ENCODE measurements at regions not wholly inside any gene's neighbourhood (a gene's known extent, or its start where the extent isn't known, plus 50 kb on each side); places are given as distances from the start of the nearest gene placed in this dataset.

GRCh38 chr4:45876235-45876890 is 247.5 kb downstream of the GABRG1 start:
- WGBS, 2 donors (ENCODE audit: low coverage in 1 of 2): 80 to 92% methylated on average over 1 to 2 of the region's 2 CpGs
- no peak for ATAC-seq
- H3K27ac ChIP-seq: no peak overlapping the region

GRCh38 chr4:45869184-45869583 is 254.7 kb downstream of the GABRG1 start:
- TF ChIP-seq CTCF (IDR thresholded peaks at IDR 0.05) (no peak), EP300 (IDR thresholded peaks at IDR 0.05) (no peak), POLR2AphosphoS5 (IDR thresholded peaks at IDR 0.05) (no peak), POLR2A (IDR thresholded peaks at IDR 0.05) (no peak)
- no peaks in the 10 kb centered on the region for H3K36me3 ChIP-seq
- H3K27me3 ChIP-seq: no peaks in the 10 kb centered on the region
- no peak for ATAC-seq
- H3K4me1 ChIP-seq: no peaks in the 10 kb centered on the region
- no peak overlapping the region for H3K27ac ChIP-seq
- H3K4me3 ChIP-seq: no peak overlapping the region
- 44 to 78% methylated on average over 3 of the region's 3 CpGs for WGBS, 2 donors (ENCODE audit: low coverage in 1 of 2)
- H3K9me3 ChIP-seq: no peaks in the 10 kb centered on the region

More at GRCh38 chr4:45876235-45876890, 247.5 kb downstream of the GABRG1 start:
- no peaks in the 10 kb centered on the region for H3K4me1 ChIP-seq
- no peak for TF ChIP-seq POLR2AphosphoS5 (IDR thresholded peaks at IDR 0.05)
- TF ChIP-seq CTCF (IDR thresholded peaks at IDR 0.05): no peak
- no peak for TF ChIP-seq EP300 (IDR thresholded peaks at IDR 0.05)
- TF ChIP-seq POLR2A (IDR thresholded peaks at IDR 0.05): no peak
- no peaks in the 10 kb centered on the region for H3K9me3 ChIP-seq
- no peaks in the 10 kb centered on the region for H3K27me3 ChIP-seq
- no peaks in the 10 kb centered on the region for H3K36me3 ChIP-seq
- no peak overlapping the region for H3K4me3 ChIP-seq

- Histone ChIP-seq H3K27ac (no peak overlapping the region), H3K4me3 (no peak overlapping the region), H3K27me3 (no peaks in the 10 kb centered on the region), H3K36me3 (no peaks in the 10 kb centered on the region), H3K4me1 (no peaks in the 10 kb centered on the region), H3K9me3 (no peaks in the 10 kb centered on the region)
- 87% methylated on average over 2 of the region's 2 CpGs; no CpG with 5 or more reads in 1 of the 2 donors for whole genome bisulfite sequencing, 2 donors (ENCODE audit: low coverage in 1 of 2)
- TF ChIP-seq EP300 (IDR thresholded peaks at IDR 0.05): no peak
- TF ChIP-seq POLR2A (IDR thresholded peaks at IDR 0.05): no peak
- TF ChIP-seq CTCF (IDR thresholded peaks at IDR 0.05): no peak
- no peak for TF ChIP-seq POLR2AphosphoS5 (IDR thresholded peaks at IDR 0.05)
- no peak for ATAC-seq
Measured at GRCh38 chr4:45865781-45866180, 258.1 kb downstream of the GABRG1 start.

GRCh38 chr4:45855857-45856256 is 268.0 kb downstream of the GABRG1 start:
- WGBS, 2 donors (ENCODE audit: low coverage in 1 of 2): 100% methylated on average over 1 of the region's 2 CpGs; no CpG with 5 or more reads in 1 of the 2 donors
- no peak for ATAC-seq
- no peak for TF ChIP-seq POLR2A (IDR thresholded peaks at IDR 0.05)
- no peak for TF ChIP-seq CTCF (IDR thresholded peaks at IDR 0.05)
- TF ChIP-seq POLR2AphosphoS5 (IDR thresholded peaks at IDR 0.05): no peak
- no peak for TF ChIP-seq EP300 (IDR thresholded peaks at IDR 0.05)
- H3K4me1 ChIP-seq: no peaks in the 10 kb centered on the region
- no peak overlapping the region for H3K27ac ChIP-seq
- peaks cover 0 to 6% (median 0%) of the 10 kb centered on the region in 3 donors for H3K9me3 ChIP-seq
- H3K36me3 ChIP-seq: no peaks in the 10 kb centered on the region
- no peak overlapping the region for H3K4me3 ChIP-seq
- H3K27me3 ChIP-seq: no peaks in the 10 kb centered on the region

- ATAC-seq: no peak
- H3K27me3 ChIP-seq: no peaks in the 10 kb centered on the region
- WGBS, 2 donors (ENCODE audit: low coverage in 1 of 2): 82 to 83% methylated on average over 1 of the region's 1 CpG
- H3K27ac ChIP-seq: no peak overlapping the region
- no peaks in the 10 kb centered on the region for H3K9me3 ChIP-seq
- H3K4me1 ChIP-seq: no peaks in the 10 kb centered on the region
- H3K4me3 ChIP-seq: no peak overlapping the region
- H3K36me3 ChIP-seq: no peaks in the 10 kb centered on the region
- no peak for TF ChIP-seq POLR2A (IDR thresholded peaks at IDR 0.05)
- no peak for TF ChIP-seq POLR2AphosphoS5 (IDR thresholded peaks at IDR 0.05)
- TF ChIP-seq CTCF (IDR thresholded peaks at IDR 0.05): no peak
- no peak for TF ChIP-seq EP300 (IDR thresholded peaks at IDR 0.05)
Measured at GRCh38 chr4:45846016-45846415, 277.8 kb downstream of the GABRG1 start.
